KMS-11 (cell line): ENCODE measurements at regions not wholly inside any gene's neighbourhood (a gene's known extent, or its start where the extent isn't known, plus 50 kb on each side); places are given as distances from the start of the nearest gene placed in this dataset.

Experiments used
- H2AFZ ChIP-seq: fragments of 200-600 bp; sonication (generic); 2 replicates; pipeline ENCODE4 v1.6.1; 2016; ENCODE audit warnings: antibody characterized with exemption, mixed run types, low read depth
- H3K27ac ChIP-seq: fragments of 200-600 bp; sonication (generic); 2 replicates; pipeline ENCODE4 v1.6.1; 2016; ENCODE audit warnings: mild to moderate bottlenecking, mixed run types
- H3K27me3 ChIP-seq: fragments of 200-600 bp; sonication (generic); 2 replicates; pipeline ENCODE4 v1.6.1; 2017; ENCODE audit warnings: mild to moderate bottlenecking, low read depth, mixed run types, moderate library complexity; ENCODE audit not compliant: insufficient read depth
- H3K36me3 ChIP-seq: fragments of 200-600 bp; sonication (generic); 2 replicates; pipeline ENCODE4 v1.6.1; 2017; ENCODE audit warnings: mild to moderate bottlenecking, mixed run types; ENCODE audit not compliant: insufficient read depth
- H3K4me1 ChIP-seq: fragments of 200-600 bp; sonication (generic); 2 replicates; pipeline ENCODE4 v1.6.1; 2016; ENCODE audit warnings: mild to moderate bottlenecking, low read depth, mixed run types; ENCODE audit not compliant: poor library complexity, severe bottlenecking
- H3K4me2 ChIP-seq: fragments of 200-600 bp; sonication (generic); 2 replicates; pipeline ENCODE4 v1.7.0; 2016; ENCODE audit warnings: mild to moderate bottlenecking, mixed run types
- H3K4me3 ChIP-seq: fragments of 200-600 bp; sonication (generic); IDR thresholded peaks from 2 replicates; pipeline ENCODE4 v1.6.1; 2017; ENCODE audit warnings: low read depth, low read length, mixed read lengths; ENCODE audit not compliant: insufficient read depth
- H3K79me2 ChIP-seq: fragments of 200-600 bp; sonication (generic); 2 replicates; pipeline ENCODE4 v1.6.1; 2016; ENCODE audit warnings: low read depth, mixed run types; ENCODE audit not compliant: insufficient read depth
- H3K9ac ChIP-seq: fragments of 200-600 bp; sonication (generic); 2 replicates; pipeline ENCODE4 v1.6.1; 2016; ENCODE audit warnings: mild to moderate bottlenecking, mixed run types
- H4K20me1 ChIP-seq: fragments of 200-600 bp; sonication (generic); 2 replicates; pipeline ENCODE4 v1.6.1; 2016; ENCODE audit warnings: mild to moderate bottlenecking, mixed run types; ENCODE audit not compliant: insufficient read depth
- TF ChIP-seq, protein P1 (sequence below): fragments of 200-600 bp; sonication (generic); conservative IDR thresholded peaks from 2 replicates; pipeline ENCODE4 v1.6.1; 2017; ENCODE audit warnings: low read depth, mild to moderate bottlenecking, antibody characterized with exemption, low read length, moderate library complexity, mixed read lengths

DNA sequence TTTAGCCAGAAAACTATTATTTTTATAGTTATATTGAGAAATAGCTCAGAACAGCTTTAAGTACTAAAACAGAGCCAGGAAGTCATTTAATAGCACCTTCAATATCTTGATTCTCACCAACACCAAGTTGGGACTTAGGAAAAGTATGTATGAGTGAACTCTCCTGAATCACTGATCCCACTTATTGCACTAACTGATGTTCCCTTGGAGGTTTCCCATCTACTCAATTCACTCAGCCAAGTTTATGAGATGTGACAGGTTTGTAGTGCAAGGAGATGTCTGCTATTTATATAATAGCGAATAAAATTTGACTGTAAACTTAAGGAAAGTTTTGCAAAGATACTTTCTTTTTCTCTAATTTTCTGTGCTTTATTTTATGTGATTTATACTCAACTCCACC, 1147.6 kb upstream of the PCDH20 start:
- Histone ChIP-seq H3K4me3 (no peak overlapping the region), H2AFZ (no peak overlapping the region), H3K4me2 (no peak overlapping the region), H3K36me3 (no peaks in the 10 kb centered on the region), H3K27me3 (no peaks in the 10 kb centered on the region), H3K9ac (no peak overlapping the region), H3K4me1 (no peaks in the 10 kb centered on the region), H3K79me2 (no peaks in the 10 kb centered on the region), H3K27ac (no peak overlapping the region), H4K20me1 (no peaks in the 10 kb centered on the region)
- TF ChIP-seq, protein P1, sequence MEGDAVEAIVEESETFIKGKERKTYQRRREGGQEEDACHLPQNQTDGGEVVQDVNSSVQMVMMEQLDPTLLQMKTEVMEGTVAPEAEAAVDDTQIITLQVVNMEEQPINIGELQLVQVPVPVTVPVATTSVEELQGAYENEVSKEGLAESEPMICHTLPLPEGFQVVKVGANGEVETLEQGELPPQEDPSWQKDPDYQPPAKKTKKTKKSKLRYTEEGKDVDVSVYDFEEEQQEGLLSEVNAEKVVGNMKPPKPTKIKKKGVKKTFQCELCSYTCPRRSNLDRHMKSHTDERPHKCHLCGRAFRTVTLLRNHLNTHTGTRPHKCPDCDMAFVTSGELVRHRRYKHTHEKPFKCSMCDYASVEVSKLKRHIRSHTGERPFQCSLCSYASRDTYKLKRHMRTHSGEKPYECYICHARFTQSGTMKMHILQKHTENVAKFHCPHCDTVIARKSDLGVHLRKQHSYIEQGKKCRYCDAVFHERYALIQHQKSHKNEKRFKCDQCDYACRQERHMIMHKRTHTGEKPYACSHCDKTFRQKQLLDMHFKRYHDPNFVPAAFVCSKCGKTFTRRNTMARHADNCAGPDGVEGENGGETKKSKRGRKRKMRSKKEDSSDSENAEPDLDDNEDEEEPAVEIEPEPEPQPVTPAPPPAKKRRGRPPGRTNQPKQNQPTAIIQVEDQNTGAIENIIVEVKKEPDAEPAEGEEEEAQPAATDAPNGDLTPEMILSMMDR: no peak

DNA sequence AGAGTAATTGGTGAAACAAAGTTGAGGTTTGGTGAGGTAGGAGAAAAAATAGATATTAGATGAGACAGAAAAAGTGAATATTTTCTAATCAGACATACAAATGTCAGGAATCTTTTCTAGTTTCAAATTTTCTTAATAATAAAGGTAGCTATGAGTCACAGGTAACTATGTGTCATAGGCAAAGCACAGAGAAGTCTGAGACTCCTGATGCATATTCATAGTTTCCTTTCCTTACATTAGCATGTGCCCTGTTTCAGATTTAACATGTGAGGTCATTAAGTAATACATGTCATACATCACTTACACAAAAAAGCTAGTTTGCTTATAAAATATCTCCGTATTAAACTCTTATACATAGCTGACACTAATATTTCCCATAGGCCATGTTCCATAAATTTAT, 1141.3 kb upstream of the PCDH20 start:
- TF ChIP-seq, protein P1: no peak
- H3K9ac ChIP-seq: no peak overlapping the region

DNA sequence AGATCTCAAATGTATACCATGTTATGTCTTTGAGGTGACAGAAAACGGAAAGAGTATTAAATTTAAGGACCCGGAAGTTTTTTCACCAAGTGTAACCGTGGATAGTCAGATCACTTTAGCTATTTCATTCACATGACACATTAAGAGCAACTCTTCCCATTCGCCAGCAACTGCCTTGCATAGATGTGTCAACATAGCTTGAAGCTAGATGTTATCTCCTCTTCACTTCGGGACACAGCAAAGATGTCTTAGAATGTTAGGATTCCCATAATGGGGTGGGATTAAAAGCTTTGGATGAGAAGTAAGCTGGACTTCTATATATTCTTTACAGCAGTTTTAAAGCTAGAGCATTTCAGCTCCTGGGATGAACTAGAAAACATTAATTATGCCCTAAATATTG, 1135.9 kb upstream of the PCDH20 start:
- no peaks in the 10 kb centered on the region for H3K36me3 ChIP-seq
- no peak overlapping the region for H3K27ac ChIP-seq
- no peak overlapping the region for H3K9ac ChIP-seq
- no peak overlapping the region for H2AFZ ChIP-seq
- H3K27me3 ChIP-seq: no peaks in the 10 kb centered on the region
- no peak overlapping the region for H3K4me2 ChIP-seq
- TF ChIP-seq, protein P1: no peak
- no peak overlapping the region for H3K4me3 ChIP-seq
- no peaks in the 10 kb centered on the region for H3K4me1 ChIP-seq
- H3K79me2 ChIP-seq: no peaks in the 10 kb centered on the region
- H4K20me1 ChIP-seq: no peaks in the 10 kb centered on the region

More for the DNA sequence above, 1141.3 kb upstream of the PCDH20 start:
- Histone ChIP-seq H3K36me3 (no peaks in the 10 kb centered on the region), H3K4me3 (no peak overlapping the region), H2AFZ (no peak overlapping the region), H3K4me2 (no peak overlapping the region), H3K4me1 (no peaks in the 10 kb centered on the region), H4K20me1 (no peaks in the 10 kb centered on the region), H3K27me3 (no peaks in the 10 kb centered on the region), H3K27ac (no peak overlapping the region), H3K79me2 (no peaks in the 10 kb centered on the region)

DNA sequence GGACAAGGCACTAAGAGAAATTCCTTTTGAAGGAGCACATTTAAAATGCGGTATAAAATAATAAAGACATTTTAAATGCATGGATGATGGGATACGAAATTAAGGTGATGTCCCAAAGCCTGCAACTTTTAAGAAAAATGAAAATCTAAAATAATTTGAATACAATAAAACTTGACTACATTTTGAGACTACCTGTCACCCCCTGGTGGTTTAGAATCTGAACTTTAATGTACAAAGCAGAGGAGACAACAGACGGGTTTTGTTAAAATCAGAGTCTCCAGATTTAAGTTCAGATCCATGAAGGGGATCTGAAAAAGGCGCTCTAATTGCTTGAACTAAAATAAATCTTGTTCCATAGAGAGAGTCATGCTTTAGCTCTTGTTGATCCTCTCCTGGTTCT, 1129.3 kb upstream of the PCDH20 start:
- TF ChIP-seq, protein P1: no peak
- Histone ChIP-seq H3K27ac (no peak overlapping the region), H3K79me2 (no peaks in the 10 kb centered on the region), H3K4me3 (no peak overlapping the region), H3K36me3 (no peaks in the 10 kb centered on the region), H3K27me3 (no peaks in the 10 kb centered on the region), H2AFZ (no peak overlapping the region), H4K20me1 (no peaks in the 10 kb centered on the region), H3K4me1 (no peaks in the 10 kb centered on the region), H3K9ac (no peak overlapping the region), H3K4me2 (no peak overlapping the region)
